Tibial nerve (tissue), 4 donors: ENCODE measurements at regions not wholly inside any gene's neighbourhood (a gene's known extent, or its start where the extent isn't known, plus 50 kb on each side); places are given as distances from the start of the nearest gene placed in this dataset.

Source experiments
- EP300 ChIP-seq, 2 donors: sonication (generic); formaldehyde crosslinking; IDR thresholded peaks; one replicate each; pipeline ENCODE4 v1.6.1; 2017; ENCODE audit warnings: antibody characterized with exemption in 2 of 2, mild to moderate bottlenecking in 1 of 2
- TF ChIP-seq, protein P1 (sequence below), 5 experiments: fragments of 200-600 bp in 3 of 5; fragments of 450-650 bp in 2 of 5; sonication (generic) in 3 of 5; IDR thresholded peaks; one replicate each; pipeline ENCODE4 v1.5.1; 2016 to 2019; ENCODE audit warnings: antibody characterized with exemption in 5 of 5, mild to moderate bottlenecking in 3 of 5, moderate library complexity in 2 of 5

DNA sequence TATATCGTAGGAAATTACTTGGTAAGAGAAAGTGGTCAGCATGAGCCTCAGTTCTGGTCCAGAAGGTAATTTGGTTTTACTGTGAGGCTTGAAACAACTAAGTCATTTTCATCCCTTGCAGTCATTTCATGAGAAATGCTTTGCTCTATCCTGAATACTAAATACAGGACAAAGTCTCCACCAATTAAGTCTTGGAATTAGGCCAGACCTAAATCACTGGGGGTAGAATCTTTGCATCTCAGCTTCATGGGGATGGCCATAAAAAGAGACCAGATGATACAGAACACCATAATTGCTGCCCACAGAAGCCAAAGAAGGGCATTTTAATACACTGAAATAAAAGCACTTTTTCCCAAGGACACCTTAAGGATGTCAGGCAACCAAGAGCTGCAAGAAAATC lies 277.9 kb upstream of the DCN start:
- TF ChIP-seq, protein P1, sequence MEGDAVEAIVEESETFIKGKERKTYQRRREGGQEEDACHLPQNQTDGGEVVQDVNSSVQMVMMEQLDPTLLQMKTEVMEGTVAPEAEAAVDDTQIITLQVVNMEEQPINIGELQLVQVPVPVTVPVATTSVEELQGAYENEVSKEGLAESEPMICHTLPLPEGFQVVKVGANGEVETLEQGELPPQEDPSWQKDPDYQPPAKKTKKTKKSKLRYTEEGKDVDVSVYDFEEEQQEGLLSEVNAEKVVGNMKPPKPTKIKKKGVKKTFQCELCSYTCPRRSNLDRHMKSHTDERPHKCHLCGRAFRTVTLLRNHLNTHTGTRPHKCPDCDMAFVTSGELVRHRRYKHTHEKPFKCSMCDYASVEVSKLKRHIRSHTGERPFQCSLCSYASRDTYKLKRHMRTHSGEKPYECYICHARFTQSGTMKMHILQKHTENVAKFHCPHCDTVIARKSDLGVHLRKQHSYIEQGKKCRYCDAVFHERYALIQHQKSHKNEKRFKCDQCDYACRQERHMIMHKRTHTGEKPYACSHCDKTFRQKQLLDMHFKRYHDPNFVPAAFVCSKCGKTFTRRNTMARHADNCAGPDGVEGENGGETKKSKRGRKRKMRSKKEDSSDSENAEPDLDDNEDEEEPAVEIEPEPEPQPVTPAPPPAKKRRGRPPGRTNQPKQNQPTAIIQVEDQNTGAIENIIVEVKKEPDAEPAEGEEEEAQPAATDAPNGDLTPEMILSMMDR (IDR thresholded peaks at IDR 0.05) = no peak
- no peak for TF ChIP-seq EP300 (IDR thresholded peaks at IDR 0.05)
